Renal pelvis (tissue), 1 donor: ENCODE measurements at regions not wholly inside any gene's neighbourhood (a gene's known extent, or its start where the extent isn't known, plus 50 kb on each side); places are given as distances from the start of the nearest gene placed in this dataset.
"Not testable (repeated sequence)": the region's sequence is repeated elsewhere in the genome, so short reads cannot be mapped to it uniquely, and the experiment has no call there.

Experiments used
- DNase-seq: peaks from one replicate; pipeline ENCODE4 v3.0.0-alpha.2; 2013

GRCh38 chr22:22168941-22169867 is 75.4 kb upstream of the VPREB1 start:
- no peak for DNase-seq

GRCh38 chr22:22168190-22168940 is 76.2 kb upstream of the VPREB1 start:
- DNase-seq: peak; percentile 60

- no peak for DNase-seq
Measured at GRCh38 chr22:22167791-22168189, 76.8 kb upstream of the VPREB1 start.

- no peak for DNase-seq
Measured at GRCh38 chr22:22166941-22167713, 77.5 kb upstream of the VPREB1 start.

- DNase-seq: no peak
Measured at GRCh38 chr22:22165936-22166710, 78.5 kb upstream of the VPREB1 start.

- no peak for DNase-seq
Measured at GRCh38 chr22:22164541-22165272, 79.9 kb upstream of the VPREB1 start.

- DNase-seq: no peak
Measured at GRCh38 chr22:22161924-22162851, 82.4 kb upstream of the VPREB1 start.

- not testable (repeated sequence) for DNase-seq
Measured at GRCh38 chr22:22160768-22161167, 83.8 kb upstream of the VPREB1 start.

GRCh38 chr22:22159384-22159783 is 85.2 kb upstream of the VPREB1 start:
- DNase-seq: no peak

GRCh38 chr22:22158965-22159364 is 85.6 kb upstream of the VPREB1 start:
- DNase-seq: no peak

GRCh38 chr22:22158207-22158816 is 86.3 kb upstream of the VPREB1 start:
- no peak for DNase-seq

GRCh38 chr22:22157348-22157725 is 87.2 kb upstream of the VPREB1 start:
- DNase-seq: no peak

- DNase-seq: peak; percentile 73
Measured at GRCh38 chr22:22156716-22157347, 87.8 kb upstream of the VPREB1 start.

GRCh38 chr22:22156348-22156715 is 88.3 kb upstream of the VPREB1 start:
- DNase-seq: no peak

- no peak for DNase-seq
Measured at GRCh38 chr22:22155607-22156006, 89.0 kb upstream of the VPREB1 start.

GRCh38 chr22:22155146-22155545 is 89.4 kb upstream of the VPREB1 start:
- no peak for DNase-seq

- no peak for DNase-seq
Measured at GRCh38 chr22:22154040-22154439, 90.5 kb upstream of the VPREB1 start.

GRCh38 chr22:22151308-22151707 is 93.3 kb upstream of the VPREB1 start:
- no peak for DNase-seq

GRCh38 chr22:22150457-22150856 is 94.1 kb upstream of the VPREB1 start:
- no peak for DNase-seq
